ENCODE measurements at regions not wholly inside any gene's neighbourhood (a gene's known extent, or its start where the extent isn't known, plus 50 kb on each side); places are given as distances from the start of the nearest gene placed in this dataset.
A peak's percentile ranks its signal among the peaks of the same experiment; 100 is the strongest.

DNA sequence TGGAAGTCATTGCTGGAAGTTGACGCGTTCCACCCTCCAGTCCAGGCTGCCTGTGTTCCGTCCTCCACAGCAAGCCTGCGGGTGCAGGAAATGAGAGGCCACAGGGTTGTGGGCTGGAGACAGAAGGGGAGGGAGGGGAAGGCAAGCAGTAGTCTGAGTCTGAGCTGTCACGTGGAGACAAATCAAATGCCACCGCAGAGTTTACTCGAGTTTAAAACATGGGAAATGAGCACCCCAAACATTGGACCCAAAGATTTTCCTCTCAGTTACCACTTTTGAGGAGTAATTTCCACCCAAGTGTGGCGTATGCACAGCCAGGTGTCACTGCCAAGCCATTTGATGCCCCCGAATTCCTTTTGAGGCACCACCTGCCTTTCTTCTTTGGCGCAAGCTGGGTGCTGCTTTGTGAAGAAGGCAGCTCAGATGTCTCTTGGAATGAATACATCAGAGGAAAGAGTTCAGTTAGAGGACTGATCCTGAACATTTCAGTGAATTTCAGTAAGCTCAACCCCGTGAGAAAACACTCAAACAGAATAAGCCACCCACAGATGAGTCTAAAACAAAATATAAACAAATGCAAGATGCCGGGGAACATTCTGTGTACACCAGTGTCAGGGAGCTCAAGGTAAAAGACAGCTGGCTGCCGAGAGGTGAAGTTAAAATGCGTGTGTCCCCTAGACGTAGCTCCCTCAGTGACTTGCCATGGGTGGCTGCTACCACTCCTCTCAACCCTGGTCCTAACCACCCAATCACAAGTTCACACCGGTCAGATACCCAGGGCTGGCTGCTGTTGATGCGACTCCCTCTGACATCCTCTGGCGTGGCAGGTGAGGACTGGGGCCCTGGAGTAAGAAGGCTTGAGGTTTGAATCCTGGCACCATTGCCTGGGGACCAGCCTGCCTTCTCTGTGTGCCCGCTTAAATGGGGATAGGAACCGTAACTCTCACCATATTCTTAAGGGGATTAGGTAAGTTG, 203.8 kb downstream of the UACA start:
- peak overlapping the region; percentile 25 for H3K4me3 ChIP-seq (ENCODE audit: low read depth, low read length)
- TF ChIP-seq POLR2A (IDR thresholded peaks at IDR 0.05; ENCODE audit: extremely low read depth, insufficient read length) (no peak), MYC (IDR thresholded peaks at IDR 0.05; ENCODE audit: low read depth, low read length) (peak; percentile 85)
- TF ChIP-seq, protein P1, sequence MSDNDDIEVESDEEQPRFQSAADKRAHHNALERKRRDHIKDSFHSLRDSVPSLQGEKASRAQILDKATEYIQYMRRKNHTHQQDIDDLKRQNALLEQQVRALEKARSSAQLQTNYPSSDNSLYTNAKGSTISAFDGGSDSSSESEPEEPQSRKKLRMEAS (IDR thresholded peaks at IDR 0.05; ENCODE audit: low read depth, low read length), result peak; percentile 93
- TF ChIP-seq, protein P2, sequence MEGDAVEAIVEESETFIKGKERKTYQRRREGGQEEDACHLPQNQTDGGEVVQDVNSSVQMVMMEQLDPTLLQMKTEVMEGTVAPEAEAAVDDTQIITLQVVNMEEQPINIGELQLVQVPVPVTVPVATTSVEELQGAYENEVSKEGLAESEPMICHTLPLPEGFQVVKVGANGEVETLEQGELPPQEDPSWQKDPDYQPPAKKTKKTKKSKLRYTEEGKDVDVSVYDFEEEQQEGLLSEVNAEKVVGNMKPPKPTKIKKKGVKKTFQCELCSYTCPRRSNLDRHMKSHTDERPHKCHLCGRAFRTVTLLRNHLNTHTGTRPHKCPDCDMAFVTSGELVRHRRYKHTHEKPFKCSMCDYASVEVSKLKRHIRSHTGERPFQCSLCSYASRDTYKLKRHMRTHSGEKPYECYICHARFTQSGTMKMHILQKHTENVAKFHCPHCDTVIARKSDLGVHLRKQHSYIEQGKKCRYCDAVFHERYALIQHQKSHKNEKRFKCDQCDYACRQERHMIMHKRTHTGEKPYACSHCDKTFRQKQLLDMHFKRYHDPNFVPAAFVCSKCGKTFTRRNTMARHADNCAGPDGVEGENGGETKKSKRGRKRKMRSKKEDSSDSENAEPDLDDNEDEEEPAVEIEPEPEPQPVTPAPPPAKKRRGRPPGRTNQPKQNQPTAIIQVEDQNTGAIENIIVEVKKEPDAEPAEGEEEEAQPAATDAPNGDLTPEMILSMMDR (IDR thresholded peaks at IDR 0.05; ENCODE audit: low read depth, low read length), result no peak
- DNase-seq (ENCODE audit: low read depth), result peak; percentile 83

DNA sequence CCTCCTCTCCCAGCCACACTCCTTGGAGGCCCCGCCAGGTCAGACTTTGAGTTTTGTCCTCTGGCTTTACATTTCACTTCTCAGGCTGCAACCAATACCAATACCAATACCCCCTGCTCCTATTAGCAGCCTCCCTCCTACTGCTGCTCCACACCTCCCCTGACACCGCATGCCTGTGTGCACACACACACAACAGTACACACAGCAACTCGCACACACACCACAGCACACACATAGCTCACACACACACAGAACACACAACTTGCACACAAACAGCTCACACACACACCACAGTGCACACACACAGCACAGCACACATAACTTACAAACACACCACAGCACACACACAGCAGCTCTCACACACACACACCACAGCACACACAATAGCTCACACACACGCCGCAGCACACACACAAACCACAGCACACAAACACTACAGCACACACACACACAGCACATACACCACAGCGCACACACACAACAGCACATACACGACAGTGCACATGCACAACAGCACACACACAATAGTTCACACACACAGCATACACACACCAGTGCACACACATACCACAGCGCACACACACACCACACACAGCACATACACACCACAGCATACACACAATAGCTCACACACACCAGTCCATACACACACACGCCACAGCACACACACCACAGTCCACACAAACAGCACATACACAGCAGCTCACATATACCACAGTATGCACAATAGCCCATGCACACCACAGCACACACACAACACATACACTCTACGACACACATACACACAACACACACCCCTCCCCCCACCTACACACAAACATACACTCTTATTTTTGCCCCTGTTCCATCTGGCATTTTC, 204.7 kb downstream of the UACA start:
- TF ChIP-seq, protein P2 (IDR thresholded peaks at IDR 0.05; ENCODE audit: low read depth, low read length), result no peak
- TF ChIP-seq POLR2A (IDR thresholded peaks at IDR 0.05; ENCODE audit: extremely low read depth, insufficient read length) (no peak), MYC (IDR thresholded peaks at IDR 0.05; ENCODE audit: low read depth, low read length) (no peak)
- TF ChIP-seq, protein P1 (IDR thresholded peaks at IDR 0.05; ENCODE audit: low read depth, low read length), result no peak

DNA sequence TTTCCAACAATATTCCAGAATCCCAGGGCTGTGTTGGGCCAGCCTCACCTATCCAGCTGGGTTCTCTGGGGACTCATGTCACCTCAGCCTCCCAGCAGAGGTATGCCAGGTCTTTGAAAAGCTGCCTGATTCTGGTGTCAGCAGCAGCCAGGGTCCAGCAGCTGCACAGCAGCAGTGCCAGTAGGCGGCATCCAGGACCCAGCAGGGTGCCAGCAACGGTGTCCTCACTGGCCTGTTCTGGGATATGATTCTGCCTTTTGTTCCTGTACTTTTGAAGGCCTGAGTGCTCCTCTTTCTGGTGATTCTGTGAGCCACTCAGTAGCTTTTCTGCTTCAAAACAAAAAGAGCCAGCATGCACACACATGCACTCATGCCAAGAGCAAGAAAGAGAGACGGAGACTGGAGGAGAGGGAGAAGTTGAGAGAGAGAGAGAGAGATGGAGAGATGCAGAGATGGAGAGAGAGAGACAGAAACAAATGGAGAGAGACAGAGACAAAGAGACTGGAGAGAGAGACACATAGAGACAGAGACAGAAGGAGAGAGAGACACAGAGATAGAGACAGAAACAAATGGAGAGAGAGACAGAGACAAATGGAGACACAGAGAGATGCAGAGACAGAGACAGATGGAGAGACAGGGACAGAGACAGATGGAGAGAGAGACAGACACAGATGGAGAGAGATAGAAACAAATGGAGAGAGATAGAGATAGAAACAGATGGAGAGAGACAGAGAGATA, 205.7 kb downstream of the UACA start:
- TF ChIP-seq, protein P2 (IDR thresholded peaks at IDR 0.05; ENCODE audit: low read depth, low read length), result no peak
- TF ChIP-seq MYC (IDR thresholded peaks at IDR 0.05; ENCODE audit: low read depth, low read length), result no peak
- TF ChIP-seq, protein P1 (IDR thresholded peaks at IDR 0.05; ENCODE audit: low read depth, low read length), result no peak
- no peak for TF ChIP-seq POLR2A (IDR thresholded peaks at IDR 0.05; ENCODE audit: extremely low read depth, insufficient read length)
- no peak for DNase-seq (ENCODE audit: low read depth)

More for the DNA sequence above, 204.7 kb downstream of the UACA start:
- H3K4me3 ChIP-seq (ENCODE audit: low read depth, low read length), result peak overlapping the region; percentile 25
- DNase-seq (ENCODE audit: low read depth), result no peak

DNA sequence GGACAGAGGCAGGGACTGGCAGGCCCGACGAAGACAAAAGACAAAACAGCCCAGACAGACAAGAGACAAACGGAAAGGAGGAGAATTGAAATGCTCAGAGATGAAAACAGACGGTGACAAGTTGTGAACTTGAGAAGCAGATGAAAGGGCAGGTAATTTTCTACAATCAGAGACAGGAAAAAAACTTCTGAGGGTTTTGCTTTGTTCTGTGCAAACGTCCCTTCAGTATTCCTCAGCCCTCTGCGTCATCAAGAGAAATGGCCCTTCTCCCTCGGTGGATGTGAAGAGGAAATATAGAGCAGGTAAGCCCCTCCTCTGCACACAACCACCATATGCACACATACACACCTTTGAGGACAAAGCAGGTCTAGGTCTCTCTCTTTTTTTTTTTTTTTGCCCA, 206.6 kb downstream of the UACA start:
- H3K4me3 ChIP-seq (ENCODE audit: low read depth, low read length), result no peak overlapping the region
- no peak for DNase-seq (ENCODE audit: low read depth)
- TF ChIP-seq, protein P2 (IDR thresholded peaks at IDR 0.05; ENCODE audit: low read depth, low read length), result no peak
- TF ChIP-seq MYC (IDR thresholded peaks at IDR 0.05; ENCODE audit: low read depth, low read length), result no peak
- TF ChIP-seq, protein P1 (IDR thresholded peaks at IDR 0.05; ENCODE audit: low read depth, low read length), result no peak
- TF ChIP-seq POLR2A (IDR thresholded peaks at IDR 0.05; ENCODE audit: extremely low read depth, insufficient read length), result no peak

More for the DNA sequence above, 205.7 kb downstream of the UACA start:
- H3K4me3 ChIP-seq (ENCODE audit: low read depth, low read length), result no peak overlapping the region

DNA sequence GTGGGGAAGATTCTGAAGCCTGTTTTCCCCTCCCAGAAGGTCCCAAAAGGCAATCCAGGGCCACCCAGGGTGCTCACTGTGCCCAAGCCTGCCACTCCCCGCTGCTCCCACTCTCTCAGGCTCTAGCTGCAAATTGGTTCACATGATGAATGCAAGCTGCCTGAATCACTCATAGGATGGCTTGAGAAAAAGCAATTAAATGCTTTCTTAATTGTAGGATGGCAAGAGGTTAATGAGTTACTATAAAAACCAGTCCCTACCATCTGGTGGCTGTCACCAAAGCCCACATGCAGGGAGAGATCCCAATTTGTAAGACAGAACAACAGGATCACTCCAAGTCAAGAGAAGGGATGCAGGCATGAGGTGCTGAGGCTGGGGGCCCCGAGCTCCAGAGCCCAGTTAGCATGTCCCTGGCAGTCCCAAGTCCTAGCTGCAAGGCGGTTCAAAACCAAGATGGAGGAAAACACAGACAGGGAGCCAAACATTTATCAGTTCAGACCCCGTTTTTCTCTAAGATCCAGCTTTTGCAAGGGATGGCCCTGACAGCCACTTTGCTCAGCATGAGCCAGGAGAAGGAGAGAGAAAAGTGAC, 207.1 kb downstream of the UACA start:
- no peak for DNase-seq (ENCODE audit: low read depth)
- H3K4me3 ChIP-seq (ENCODE audit: low read depth, low read length), result no peak overlapping the region
- no peak for TF ChIP-seq POLR2A (IDR thresholded peaks at IDR 0.05; ENCODE audit: extremely low read depth, insufficient read length)
- TF ChIP-seq, protein P1 (IDR thresholded peaks at IDR 0.05; ENCODE audit: low read depth, low read length), result no peak
- TF ChIP-seq, protein P2 (IDR thresholded peaks at IDR 0.05; ENCODE audit: low read depth, low read length), result no peak
- TF ChIP-seq MYC (IDR thresholded peaks at IDR 0.05; ENCODE audit: low read depth, low read length), result no peak
